ENCODE measurements at regions not wholly inside any gene's neighbourhood (a gene's known extent, or its start where the extent isn't known, plus 50 kb on each side); places are given as distances from the start of the nearest gene placed in this dataset.

DNA sequence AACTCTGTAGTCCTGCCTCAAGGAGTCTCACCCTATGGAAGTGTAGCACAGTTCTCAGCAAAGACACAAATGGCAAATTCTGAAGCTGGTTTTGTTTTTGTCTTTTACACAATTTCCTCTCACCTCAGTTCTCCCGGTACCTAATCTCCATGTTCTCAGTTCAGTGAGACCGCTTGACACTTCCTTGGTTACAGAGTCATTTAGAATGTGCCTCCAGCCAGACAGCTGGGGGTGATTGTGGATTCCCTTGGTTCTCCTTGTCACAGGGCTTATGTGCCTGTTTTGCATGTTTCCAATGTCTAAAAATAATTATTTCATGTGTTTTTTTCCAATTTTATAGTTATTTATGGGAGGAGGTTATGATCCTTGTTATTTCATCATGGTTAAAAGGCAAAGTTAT, 379.5 kb upstream of the MAP2 start:
- Histone ChIP-seq H3K27ac (no peak overlapping the region), H3K36me3 (no peaks in the 10 kb centered on the region), H3K9me3 (no peaks in the 10 kb centered on the region), H3K27me3 (no peaks in the 10 kb centered on the region), H3K4me1 (no peaks in the 10 kb centered on the region), H3K4me3 (no peak overlapping the region)
- TF ChIP-seq CTCF (IDR thresholded peaks at IDR 0.05): no peak
- DNase-seq (ENCODE audit: low spot score in 2 of 2): no peak
- intact Hi-C loops (cut with DNase I): no loop called here

- intact Hi-C loops (cut with DNase I): no loop called here
- no peak for DNase-seq (ENCODE audit: low spot score in 2 of 2)
- Histone ChIP-seq H3K27me3 (no peaks in the 10 kb centered on the region), H3K9me3 (no peaks in the 10 kb centered on the region), H3K4me1 (no peaks in the 10 kb centered on the region), H3K4me3 (no peak overlapping the region), H3K36me3 (no peaks in the 10 kb centered on the region), H3K27ac (no peak overlapping the region)
- TF ChIP-seq CTCF (IDR thresholded peaks at IDR 0.05): no peak
Measured at GRCh38 chr2:209046163-209046562, 377.7 kb upstream of the MAP2 start.

DNA sequence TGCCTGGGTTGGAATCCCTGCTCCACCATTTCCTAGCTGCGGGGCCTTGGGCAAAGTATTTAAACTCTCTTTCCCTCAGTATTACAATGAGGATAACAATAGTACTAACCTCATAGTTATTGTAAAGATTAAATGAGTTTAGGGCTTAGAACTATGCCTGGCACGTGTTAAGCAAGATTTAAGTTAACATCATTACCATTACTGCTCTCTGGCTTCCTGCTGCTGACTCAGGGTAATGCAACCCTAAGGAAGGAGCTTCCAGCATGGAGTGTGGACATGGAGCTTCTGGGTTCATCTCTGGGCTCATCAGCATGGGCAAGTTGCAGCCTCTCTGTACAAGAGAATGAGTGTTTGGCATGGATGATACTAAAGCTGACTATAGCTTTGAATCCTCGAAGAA, 374.2 kb upstream of the MAP2 start:
- H3K4me3 ChIP-seq: no peak overlapping the region

GRCh38 chr2:209062210-209062609, 361.6 kb upstream of the MAP2 start:
- Histone ChIP-seq H3K4me1 (no peaks in the 10 kb centered on the region), H3K27me3 (no peaks in the 10 kb centered on the region), H3K27ac (no peak overlapping the region), H3K4me3 (no peak overlapping the region), H3K36me3 (no peaks in the 10 kb centered on the region), H3K9me3 (no peaks in the 10 kb centered on the region)
- intact Hi-C loops (cut with DNase I): no loop called here
- no peak for DNase-seq (ENCODE audit: low spot score in 2 of 2)
- no peak for TF ChIP-seq CTCF (IDR thresholded peaks at IDR 0.05)

More for the DNA sequence above, 374.2 kb upstream of the MAP2 start:
- Histone ChIP-seq H3K9me3 (no peaks in the 10 kb centered on the region), H3K27ac (no peak overlapping the region), H3K36me3 (no peaks in the 10 kb centered on the region), H3K4me1 (no peaks in the 10 kb centered on the region), H3K27me3 (no peaks in the 10 kb centered on the region)
- intact Hi-C loops (cut with DNase I): no loop called here
- no peak for DNase-seq (ENCODE audit: low spot score in 2 of 2)
- TF ChIP-seq CTCF (IDR thresholded peaks at IDR 0.05): no peak

GRCh38 chr2:209070262-209070661, 353.6 kb upstream of the MAP2 start:
- Histone ChIP-seq H3K9me3 (no peaks in the 10 kb centered on the region), H3K27ac (no peak overlapping the region), H3K27me3 (no peaks in the 10 kb centered on the region), H3K36me3 (no peaks in the 10 kb centered on the region), H3K4me3 (no peak overlapping the region), H3K4me1 (no peaks in the 10 kb centered on the region)
- no peak for DNase-seq (ENCODE audit: low spot score in 2 of 2)
- TF ChIP-seq CTCF (IDR thresholded peaks at IDR 0.05): no peak
- intact Hi-C loops (cut with DNase I): no loop called here

- Histone ChIP-seq H3K36me3 (no peaks in the 10 kb centered on the region), H3K4me1 (no peaks in the 10 kb centered on the region), H3K9me3 (peaks cover 0 to 3% of the 10 kb centered on the region in 2 donors), H3K27me3 (no peaks in the 10 kb centered on the region), H3K4me3 (no peak overlapping the region), H3K27ac (no peak overlapping the region)
- DNase-seq (ENCODE audit: low spot score in 2 of 2): no peak
- TF ChIP-seq CTCF (IDR thresholded peaks at IDR 0.05): no peak
- intact Hi-C loops (cut with DNase I): no loop called here
Measured at GRCh38 chr2:209073151-209073550, 350.7 kb upstream of the MAP2 start.
